SK-N-SH (cell line): ENCODE measurements at regions not wholly inside any gene's neighbourhood (a gene's known extent, or its start where the extent isn't known, plus 50 kb on each side); places are given as distances from the start of the nearest gene placed in this dataset.

ENCODE experiments used
- CTCF ChIA-PET: fragments of 300-600, 350-600 bp; formaldehyde crosslinking; extraction: SDS; loops from one replicate; lab custom pipeline; 2021; lab: Yijun Ruan, JAX
- POLR2A ChIA-PET: fragments of 350-600 bp; sonication (Branson Sonifier 250); formaldehyde crosslinking; extraction: SDS; loops from one replicate; lab custom pipeline; 2020; ENCODE audit warnings: antibody characterized with exemption, inconsistent platforms; lab: Yijun Ruan, JAX
- DNase-seq: peaks from one replicate; pipeline ENCODE4 v3.0.0; 2012
- H2AFZ ChIP-seq: fragments of 200-600 bp; sonication (generic); 2 replicates; pipeline ENCODE4 v1.8.1; 2016; ENCODE audit warnings: antibody characterized with exemption, mild to moderate bottlenecking, low read depth
- H3F3A ChIP-seq: fragments of 200-600 bp; sonication (generic); replicated peaks from 2 replicates; pipeline ENCODE3; 2016; ENCODE audit warnings: antibody characterized with exemption, mild to moderate bottlenecking; ENCODE audit not compliant: insufficient read depth
- H3K27ac ChIP-seq, 2 experiments: fragments of 200-500 bp in 1 of 2; fragments of 200-600 bp in 1 of 2; sonication (Bioruptor generic) in 1 of 2; sonication (generic), shearing (Covaris generic) in 1 of 2; 2 replicates each; pipeline versions ENCODE4 v1.5.1 to v1.6.1; 2014 to 2016; ENCODE audit warnings: low read depth in 2 of 2, inconsistent platforms in 1 of 2, low read length in 1 of 2, mild to moderate bottlenecking in 1 of 2, mixed read lengths in 1 of 2
- H3K27me3 ChIP-seq: fragments of 200-600 bp; sonication (generic), shearing (Covaris generic); 2 replicates; pipeline ENCODE4 v1.6.1; 2016; ENCODE audit warnings: mixed run types; ENCODE audit not compliant: insufficient read depth
- H3K36me3 ChIP-seq, 2 experiments: fragments of 200-500 bp in 1 of 2; fragments of 200-600 bp in 1 of 2; sonication (Bioruptor generic) in 1 of 2; sonication (generic) in 1 of 2; replicated peaks in 1 of 2; 2 replicates each; pipeline versions ENCODE3 to v1.5.1; 2014 to 2016; ENCODE audit warnings: low read length in 1 of 2, mild to moderate bottlenecking in 1 of 2; ENCODE audit not compliant: insufficient read depth in 2 of 2, control insufficient read depth in 1 of 2
- H3K4me1 ChIP-seq, 2 experiments: fragments of 200-500 bp in 1 of 2; fragments of 200-600 bp in 1 of 2; sonication (Bioruptor generic) in 1 of 2; sonication (generic), shearing (Covaris generic) in 1 of 2; 2 replicates each; pipeline versions ENCODE4 v1.5.1 to v1.6.1; 2014 to 2016; ENCODE audit warnings: low read depth in 1 of 2, low read length in 1 of 2, mixed run types in 1 of 2; ENCODE audit not compliant: insufficient read depth in 2 of 2, control insufficient read depth in 1 of 2
- H3K4me2 ChIP-seq: fragments of 200-600 bp; sonication (generic), shearing (Covaris generic); 2 replicates; pipeline ENCODE4 v1.6.1; 2017; ENCODE audit warnings: mixed run types
- H3K4me3 ChIP-seq, 2 experiments: fragments of 200-500 bp in 1 of 2; fragments of 200-600 bp in 1 of 2; sonication (Bioruptor generic) in 1 of 2; sonication (generic), shearing (Covaris generic) in 1 of 2; 2 replicates each; pipeline versions ENCODE4 v1.5.1 to v1.8.1; 2014 to 2016; ENCODE audit warnings: low read depth in 2 of 2, inconsistent platforms in 1 of 2, low read length in 1 of 2, mild to moderate bottlenecking in 1 of 2, mixed read lengths in 1 of 2, moderate library complexity in 1 of 2
- H3K79me2 ChIP-seq: fragments of 200-600 bp; sonication (generic); 2 replicates; pipeline ENCODE4 v1.8.1; 2017; ENCODE audit warnings: mild to moderate bottlenecking; ENCODE audit not compliant: insufficient read depth
- H3K9ac ChIP-seq: fragments of 200-600 bp; sonication (generic); 2 replicates; pipeline ENCODE4 v1.6.1; 2017; ENCODE audit warnings: mixed run types
- H3K9me2 ChIP-seq: fragments of 200-600 bp; sonication (generic); 2 replicates; pipeline ENCODE4 v1.6.1; 2017; ENCODE audit warnings: mixed run types
- H3K9me3 ChIP-seq: fragments of 200-600 bp; sonication (generic); 2 replicates; pipeline ENCODE4 v1.6.1; 2017; ENCODE audit warnings: mixed run types, mild to moderate bottlenecking, moderate library complexity
- H4K20me1 ChIP-seq: fragments of 200-600 bp; sonication (generic); 2 replicates; pipeline ENCODE4 v1.6.1; 2017; ENCODE audit warnings: mild to moderate bottlenecking, mixed run types; ENCODE audit not compliant: insufficient read depth
- EP300 ChIP-seq, 2 experiments: IDR thresholded peaks; 2 replicates each; pipeline versions ENCODE4 v1.4.0 to v1.6.1; 2012; ENCODE audit warnings: borderline replicate concordance in 1 of 2, low read depth in 1 of 2, low read length in 1 of 2
- EZH2phosphoT487 ChIP-seq: fragments of 200-600 bp; sonication (generic); IDR thresholded peaks from 2 replicates; pipeline ENCODE4 v1.6.1; 2017; ENCODE audit warnings: low read depth, mixed run types, mild to moderate bottlenecking, antibody characterized with exemption, moderate library complexity, borderline replicate concordance
- FOXM1 ChIP-seq: IDR thresholded peaks from 2 replicates; pipeline ENCODE4 v1.4.0; 2012; ENCODE audit warnings: low read depth, mild to moderate bottlenecking
- GABPA ChIP-seq: IDR thresholded peaks from 2 replicates; pipeline ENCODE4 v1.4.0; 2012; ENCODE audit warnings: low read depth, mild to moderate bottlenecking
- GATA2 ChIP-seq: sonication (generic); formaldehyde crosslinking; IDR thresholded peaks from 2 replicates; pipeline ENCODE4 v1.5.0; 2020; ENCODE audit warnings: mild to moderate bottlenecking, missing genetic modification reagents
- IRF3 ChIP-seq: fragments of 150-350 bp; IDR thresholded peaks from 2 replicates; pipeline ENCODE4 v1.6.1; 2016; ENCODE audit warnings: mild to moderate bottlenecking, low read depth, low read length
- JUND ChIP-seq: IDR thresholded peaks from 2 replicates; pipeline ENCODE4 v1.4.0; 2012
- MAX ChIP-seq: IDR thresholded peaks from 2 replicates; pipeline ENCODE4 v1.4.0; 2012; ENCODE audit warnings: low read depth
- MXI1 ChIP-seq: IDR thresholded peaks from 2 replicates; pipeline ENCODE4 v1.6.1; 2012; ENCODE audit warnings: mild to moderate bottlenecking, low read depth, low read length, improper control_type of control experiment
- TEAD4 ChIP-seq: IDR thresholded peaks from 2 replicates; pipeline ENCODE4 v1.4.0; 2012; ENCODE audit warnings: mild to moderate bottlenecking, borderline replicate concordance; ENCODE audit not compliant: insufficient read depth
- YY1 ChIP-seq: IDR thresholded peaks from 2 replicates; pipeline ENCODE4 v1.4.0; 2012; ENCODE audit warnings: low read depth, mild to moderate bottlenecking
- WGBS: methylation state at CpG from one replicate; pipeline ENCODE4 v1.1.6; 2017; ENCODE audit warnings: low lambda C conversion rate; 5-methylcytosine and 5-hydroxymethylcytosine counted together
- TF ChIP-seq, protein P1 (sequence below): IDR thresholded peaks from 2 replicates; pipeline ENCODE4; 2012

DNA sequence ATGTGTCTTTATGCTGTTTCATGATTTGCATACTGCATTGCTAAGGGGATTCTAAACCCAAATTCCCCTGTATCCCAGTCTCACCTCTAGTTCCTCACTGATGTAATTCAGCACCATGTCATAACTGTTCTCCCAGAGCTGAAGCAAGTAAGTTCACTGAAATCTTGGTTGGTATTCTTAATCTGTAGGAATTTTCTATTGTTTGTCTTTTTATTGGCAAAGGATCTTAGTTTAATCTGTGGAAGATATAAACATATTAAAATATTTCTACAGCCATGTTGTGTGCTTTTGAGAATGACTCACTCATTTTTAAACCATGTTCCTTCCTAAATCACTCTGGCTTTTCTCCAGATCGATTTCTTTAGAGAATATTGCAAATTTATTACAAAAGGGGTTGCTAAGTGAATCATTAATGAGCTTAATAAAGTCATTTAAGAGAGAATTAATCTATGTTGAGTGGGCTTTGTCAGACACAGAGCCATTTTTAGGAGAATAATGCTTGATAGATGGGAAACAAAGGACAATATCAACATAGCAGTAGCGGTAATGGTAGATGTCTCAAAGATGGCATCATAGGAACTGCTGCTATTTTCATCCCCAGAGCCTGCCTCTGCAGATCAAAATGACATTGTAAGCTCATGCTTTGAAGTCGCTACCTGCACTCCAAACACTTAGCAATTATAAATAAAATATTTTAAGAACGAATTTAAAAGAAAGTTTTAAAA lies 110.0 kb downstream of the ENC1 start:
- no peaks in the 10 kb centered on the region for H4K20me1 ChIP-seq
- H3K36me3 ChIP-seq, result no peaks in the 10 kb centered on the region
- H3K9ac ChIP-seq, result no peak overlapping the region
- TF ChIP-seq GATA2, result no peak
- H3K4me3 ChIP-seq, result no peak overlapping the region
- no peaks in the 10 kb centered on the region for H3K27me3 ChIP-seq
- H3K79me2 ChIP-seq, result no peaks in the 10 kb centered on the region
- no peaks in the 10 kb centered on the region for H3K9me2 ChIP-seq
- ChIA-PET CTCF (interaction anchor here (0.6 kb wide), 1 partner anchor 918 kb away, joined by 3 read pairs; no protein-coding TSS in a partner anchor), POLR2A (no interaction called here)
- H2AFZ ChIP-seq, result no peak overlapping the region; the same call in 1 of the 2 replicates
- H3K9me3 ChIP-seq, result peaks cover 7% of the 10 kb centered on the region; the same call in 1 of the 2 replicates
- H3K27ac ChIP-seq, result peak overlapping the region in 1 of 2 experiments; percentile 59; a peak in 2 of 4 replicates
- no peaks in the 10 kb centered on the region for H3F3A ChIP-seq
- no peak overlapping the region for H3K4me2 ChIP-seq
- 40% methylated on average over 4 of the region's 4 CpGs for WGBS
- no peak for DNase-seq
- no peaks in the 10 kb centered on the region for H3K4me1 ChIP-seq

DNA sequence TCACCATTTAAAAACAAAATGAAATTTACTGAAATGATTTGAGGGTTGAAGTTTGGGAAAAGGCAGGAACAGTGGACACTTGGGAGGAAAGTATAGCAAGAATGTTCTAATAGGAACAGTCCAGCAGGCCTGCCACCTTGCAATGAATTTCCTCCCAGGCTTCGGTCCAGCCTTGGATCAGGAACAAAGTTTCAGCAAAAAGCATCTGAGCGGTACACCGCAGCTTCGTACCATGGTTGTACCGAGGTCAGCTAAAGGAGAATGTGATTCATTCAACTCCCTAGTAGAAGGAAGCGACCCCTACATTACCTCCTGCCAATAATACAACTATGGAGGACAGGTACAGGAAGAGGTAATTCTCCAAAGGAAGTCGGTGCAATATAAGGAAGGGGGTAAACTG lies 111.4 kb downstream of the ENC1 start:
- Histone ChIP-seq H2AFZ (no peak overlapping the region), H3K27ac (no peak overlapping the region), H3K4me2 (no peak overlapping the region), H3K4me3 (no peak overlapping the region), H3K9me2 (no peaks in the 10 kb centered on the region), H4K20me1 (no peaks in the 10 kb centered on the region), H3K4me1 (no peaks in the 10 kb centered on the region), H3K27me3 (no peaks in the 10 kb centered on the region), H3K79me2 (no peaks in the 10 kb centered on the region), H3K9me3 (peaks cover 5% of the 10 kb centered on the region; the same call in 1 of the 2 replicates), H3K36me3 (no peaks in the 10 kb centered on the region), H3F3A (no peaks in the 10 kb centered on the region), H3K9ac (no peak overlapping the region)
- WGBS, result 82% methylated on average over 7 of the region's 7 CpGs
- POLR2A ChIA-PET, result no interaction called here
- CTCF ChIA-PET, result no interaction called here
- DNase-seq, result no peak
- TF ChIP-seq JUND (no peak), MAX (no peak), EZH2phosphoT487 (no peak), MXI1 (no peak), FOXM1 (no peak), GABPA (no peak), YY1 (no peak), IRF3 (no peak), EP300 (IDR thresholded peaks at IDR 0.05; ENCODE audit: borderline replicate concordance in 1 of 2, low read depth in 1 of 2, low read length in 1 of 2) (no peak), TEAD4 (no peak)
- TF ChIP-seq, protein P1, sequence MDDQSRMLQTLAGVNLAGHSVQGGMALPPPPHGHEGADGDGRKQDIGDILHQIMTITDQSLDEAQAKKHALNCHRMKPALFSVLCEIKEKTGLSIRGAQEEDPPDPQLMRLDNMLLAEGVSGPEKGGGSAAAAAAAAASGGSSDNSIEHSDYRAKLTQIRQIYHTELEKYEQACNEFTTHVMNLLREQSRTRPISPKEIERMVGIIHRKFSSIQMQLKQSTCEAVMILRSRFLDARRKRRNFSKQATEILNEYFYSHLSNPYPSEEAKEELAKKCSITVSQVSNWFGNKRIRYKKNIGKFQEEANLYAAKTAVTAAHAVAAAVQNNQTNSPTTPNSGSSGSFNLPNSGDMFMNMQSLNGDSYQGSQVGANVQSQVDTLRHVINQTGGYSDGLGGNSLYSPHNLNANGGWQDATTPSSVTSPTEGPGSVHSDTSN, result no peak
